ENCODE measurements at regions not wholly inside any gene's neighbourhood (a gene's known extent, or its start where the extent isn't known, plus 50 kb on each side); places are given as distances from the start of the nearest gene placed in this dataset.

GRCh38 chr6:15090745-15091384, 155.0 kb upstream of the JARID2 start:
- Histone ChIP-seq H3K27ac (ENCODE audit: insufficient read length, low read depth, low read length) (no peak overlapping the region), H3K79me2 (ENCODE audit: insufficient read depth, low read length) (no peaks in the 10 kb centered on the region), H3K9me3 (ENCODE audit: control insufficient read depth, low read depth, low read length) (no peaks in the 10 kb centered on the region), H2AFZ (ENCODE audit: low read length) (no peak overlapping the region), H3K4me1 (ENCODE audit: insufficient read depth, low read length) (no peaks in the 10 kb centered on the region), H3T11ph (ENCODE audit: low read length) (no peak overlapping the region), H4K91ac (ENCODE audit: insufficient read length, low read depth, low read length) (no peak overlapping the region), H2BK12ac (ENCODE audit: insufficient read length, low read depth, low read length) (no peak overlapping the region), H2BK5ac (ENCODE audit: insufficient read length, low read length) (no peak overlapping the region), H3K23ac (ENCODE audit: insufficient read length, low read depth, low read length) (no peak overlapping the region), H3K18ac (ENCODE audit: insufficient read length, low read depth, low read length) (no peak overlapping the region), H3K4ac (ENCODE audit: low read depth, low read length) (no peak overlapping the region), H3K9ac (ENCODE audit: extremely low read depth, insufficient read length, low read length) (no peak overlapping the region), H2BK20ac (ENCODE audit: low read depth, low read length, poor library complexity, severe bottlenecking) (no peak overlapping the region), H3K27me3 (ENCODE audit: insufficient read depth, low read length) (no peaks in the 10 kb centered on the region), H2BK15ac (ENCODE audit: low read depth, low read length) (no peak overlapping the region), H3K4me2 (ENCODE audit: insufficient read depth, insufficient read length, low read length) (no peak overlapping the region), H3K56ac (ENCODE audit: insufficient read length, low read depth, low read length) (no peak overlapping the region), H3K23me2 (ENCODE audit: insufficient read length, low read depth, low read length, poor library complexity, severe bottlenecking) (no peaks in the 10 kb centered on the region), H4K5ac (ENCODE audit: insufficient read length, low read depth, low read length) (no peak overlapping the region), H4K20me1 (ENCODE audit: control insufficient read depth, insufficient read depth, insufficient read length) (no peaks in the 10 kb centered on the region), H3K79me1 (ENCODE audit: insufficient read depth, low read depth, low read length, poor library complexity, severe bottlenecking) (no peaks in the 10 kb centered on the region), H2AK5ac (ENCODE audit: insufficient read length, low read length) (no peak overlapping the region), H3K14ac (ENCODE audit: insufficient read depth, low read length) (no peak overlapping the region), H4K8ac (replicated peaks; ENCODE audit: insufficient read length, low read depth, low read length) (no peak overlapping the region), H2BK120ac (ENCODE audit: low read depth, low read length, poor library complexity, severe bottlenecking) (no peak overlapping the region)
- no CpG with 5 or more reads among the region's 9 CpGs for WGBS (ENCODE audit: extremely low coverage, insufficient read length, low lambda C conversion rate)
- H3K4me3 Mint-ChIP-seq = no peak overlapping the region
- TF ChIP-seq, protein P1, sequence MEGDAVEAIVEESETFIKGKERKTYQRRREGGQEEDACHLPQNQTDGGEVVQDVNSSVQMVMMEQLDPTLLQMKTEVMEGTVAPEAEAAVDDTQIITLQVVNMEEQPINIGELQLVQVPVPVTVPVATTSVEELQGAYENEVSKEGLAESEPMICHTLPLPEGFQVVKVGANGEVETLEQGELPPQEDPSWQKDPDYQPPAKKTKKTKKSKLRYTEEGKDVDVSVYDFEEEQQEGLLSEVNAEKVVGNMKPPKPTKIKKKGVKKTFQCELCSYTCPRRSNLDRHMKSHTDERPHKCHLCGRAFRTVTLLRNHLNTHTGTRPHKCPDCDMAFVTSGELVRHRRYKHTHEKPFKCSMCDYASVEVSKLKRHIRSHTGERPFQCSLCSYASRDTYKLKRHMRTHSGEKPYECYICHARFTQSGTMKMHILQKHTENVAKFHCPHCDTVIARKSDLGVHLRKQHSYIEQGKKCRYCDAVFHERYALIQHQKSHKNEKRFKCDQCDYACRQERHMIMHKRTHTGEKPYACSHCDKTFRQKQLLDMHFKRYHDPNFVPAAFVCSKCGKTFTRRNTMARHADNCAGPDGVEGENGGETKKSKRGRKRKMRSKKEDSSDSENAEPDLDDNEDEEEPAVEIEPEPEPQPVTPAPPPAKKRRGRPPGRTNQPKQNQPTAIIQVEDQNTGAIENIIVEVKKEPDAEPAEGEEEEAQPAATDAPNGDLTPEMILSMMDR (conservative IDR thresholded peaks at IDR 0.05) = no peak
- no peaks in the 10 kb centered on the region for H3K9me3 Mint-ChIP-seq
- H3K4me1 Mint-ChIP-seq = peaks cover 13 to 16% of the 10 kb centered on the region in 2 experiments
- no peaks in the 10 kb centered on the region; the same call in 1 of the 2 replicates for H3K27me3 Mint-ChIP-seq (ENCODE audit: low read depth)
- H3K36me3 Mint-ChIP-seq (ENCODE audit: insufficient read depth in 1 of 3, low read depth in 3 of 3) = no peaks in the 10 kb centered on the region
- no peak for DNase-seq
- H3K27ac Mint-ChIP-seq = no peak overlapping the region
